Cardiac muscle cell (in vitro differentiated cells and primary cell): ENCODE measurements at regions not wholly inside any gene's neighbourhood (a gene's known extent, or its start where the extent isn't known, plus 50 kb on each side); places are given as distances from the start of the nearest gene placed in this dataset.
A peak's percentile ranks its signal among the peaks of the same experiment; 100 is the strongest.

Source experiments
- DNase-seq, 2 donors: peaks; one replicate each; pipeline versions ENCODE4 v3.0.0 to v3.0.0-alpha.2; 2010 to 2017; ENCODE audit warnings: low read depth in 1 of 2, low spot score in 1 of 2
- H3K27ac ChIP-seq: fragments of 200-600 bp; sonication (generic); 2 replicates; pipeline ENCODE4 v1.5.1; 2016
- H3K27me3 ChIP-seq: fragments of 200-600 bp; sonication (generic); 2 replicates; pipeline ENCODE4 v1.6.0; 2016; ENCODE audit warnings: control low read depth
- H3K36me3 ChIP-seq: fragments of 200-600 bp; sonication (generic); 2 replicates; pipeline ENCODE4 v1.5.1; 2016; ENCODE audit warnings: control low read depth
- H3K4me1 ChIP-seq: fragments of 200-600 bp; sonication (generic); 2 replicates; pipeline ENCODE4 v1.8.1; 2017; ENCODE audit warnings: low read depth, mild to moderate bottlenecking, mixed run types
- H3K4me3 ChIP-seq: fragments of 200-600 bp; sonication (generic); 2 replicates; pipeline ENCODE4 v1.5.1; 2016; ENCODE audit warnings: mild to moderate bottlenecking
- H3K9me3 ChIP-seq: fragments of 200-600 bp; sonication (generic); 2 replicates; pipeline ENCODE4 v1.5.1; 2017; ENCODE audit warnings: low read depth, mild to moderate bottlenecking, control low read depth
- TF ChIP-seq, protein P1 (sequence below): IDR thresholded peaks from 2 replicates; pipeline ENCODE4 v1.5.1; 2012; ENCODE audit warnings: low read depth, mild to moderate bottlenecking, low read length

- no peak overlapping the region for H3K4me3 ChIP-seq
- DNase-seq: peak in 1 of 2 donors; percentile 38
- TF ChIP-seq, protein P1, sequence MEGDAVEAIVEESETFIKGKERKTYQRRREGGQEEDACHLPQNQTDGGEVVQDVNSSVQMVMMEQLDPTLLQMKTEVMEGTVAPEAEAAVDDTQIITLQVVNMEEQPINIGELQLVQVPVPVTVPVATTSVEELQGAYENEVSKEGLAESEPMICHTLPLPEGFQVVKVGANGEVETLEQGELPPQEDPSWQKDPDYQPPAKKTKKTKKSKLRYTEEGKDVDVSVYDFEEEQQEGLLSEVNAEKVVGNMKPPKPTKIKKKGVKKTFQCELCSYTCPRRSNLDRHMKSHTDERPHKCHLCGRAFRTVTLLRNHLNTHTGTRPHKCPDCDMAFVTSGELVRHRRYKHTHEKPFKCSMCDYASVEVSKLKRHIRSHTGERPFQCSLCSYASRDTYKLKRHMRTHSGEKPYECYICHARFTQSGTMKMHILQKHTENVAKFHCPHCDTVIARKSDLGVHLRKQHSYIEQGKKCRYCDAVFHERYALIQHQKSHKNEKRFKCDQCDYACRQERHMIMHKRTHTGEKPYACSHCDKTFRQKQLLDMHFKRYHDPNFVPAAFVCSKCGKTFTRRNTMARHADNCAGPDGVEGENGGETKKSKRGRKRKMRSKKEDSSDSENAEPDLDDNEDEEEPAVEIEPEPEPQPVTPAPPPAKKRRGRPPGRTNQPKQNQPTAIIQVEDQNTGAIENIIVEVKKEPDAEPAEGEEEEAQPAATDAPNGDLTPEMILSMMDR: no peak
- H3K27me3 ChIP-seq: no peaks in the 10 kb centered on the region
- no peaks in the 10 kb centered on the region for H3K4me1 ChIP-seq
- H3K36me3 ChIP-seq: no peaks in the 10 kb centered on the region
- no peak overlapping the region for H3K27ac ChIP-seq
- H3K9me3 ChIP-seq: no peaks in the 10 kb centered on the region
Observed at GRCh38 chr2:111634050-111634794, 249.8 kb downstream of the ANAPC1 start.

DNA sequence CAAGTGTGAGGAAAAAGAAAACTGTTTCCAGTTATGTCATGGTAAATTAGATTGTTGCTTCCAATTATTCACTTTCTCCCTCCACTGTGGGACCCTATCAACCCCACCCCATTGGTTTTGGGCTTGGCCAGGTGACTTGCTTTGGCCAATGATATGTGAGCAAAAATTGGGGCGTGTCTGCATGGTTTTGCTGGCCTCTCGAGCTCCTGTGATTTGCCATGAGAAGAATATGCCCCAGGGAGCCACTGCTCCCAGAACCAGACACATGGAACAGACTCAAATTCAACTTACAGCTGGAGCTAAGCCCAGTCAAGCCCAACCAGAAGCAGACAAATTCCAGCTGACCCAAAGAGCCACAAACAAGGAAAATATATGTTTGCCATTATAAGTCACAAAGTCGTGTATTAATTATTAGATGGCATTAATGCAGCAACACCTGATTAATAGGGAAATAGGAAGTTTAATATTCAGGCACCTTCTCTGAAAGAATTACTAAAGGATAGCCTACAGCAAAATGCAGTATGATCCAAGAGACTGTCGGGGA is 248.9 kb downstream of the ANAPC1 start:
- TF ChIP-seq, protein P1: no peak
- Histone ChIP-seq H3K27me3 (no peaks in the 10 kb centered on the region), H3K27ac (no peak overlapping the region)

GRCh38 chr2:111636905-111637304 is 247.1 kb downstream of the ANAPC1 start:
- no peak for DNase-seq
- TF ChIP-seq, protein P1: no peak
- Histone ChIP-seq H3K4me1 (peaks cover 8% of the 10 kb centered on the region), H3K36me3 (no peaks in the 10 kb centered on the region), H3K9me3 (no peaks in the 10 kb centered on the region), H3K27ac (no peak overlapping the region), H3K27me3 (no peaks in the 10 kb centered on the region), H3K4me3 (no peak overlapping the region)

More for the DNA sequence above, 248.9 kb downstream of the ANAPC1 start:
- no peaks in the 10 kb centered on the region for H3K9me3 ChIP-seq
- DNase-seq: peak in 1 of 2 donors; percentile 70
- no peaks in the 10 kb centered on the region for H3K4me1 ChIP-seq
- no peak overlapping the region for H3K4me3 ChIP-seq
- H3K36me3 ChIP-seq: no peaks in the 10 kb centered on the region

DNA sequence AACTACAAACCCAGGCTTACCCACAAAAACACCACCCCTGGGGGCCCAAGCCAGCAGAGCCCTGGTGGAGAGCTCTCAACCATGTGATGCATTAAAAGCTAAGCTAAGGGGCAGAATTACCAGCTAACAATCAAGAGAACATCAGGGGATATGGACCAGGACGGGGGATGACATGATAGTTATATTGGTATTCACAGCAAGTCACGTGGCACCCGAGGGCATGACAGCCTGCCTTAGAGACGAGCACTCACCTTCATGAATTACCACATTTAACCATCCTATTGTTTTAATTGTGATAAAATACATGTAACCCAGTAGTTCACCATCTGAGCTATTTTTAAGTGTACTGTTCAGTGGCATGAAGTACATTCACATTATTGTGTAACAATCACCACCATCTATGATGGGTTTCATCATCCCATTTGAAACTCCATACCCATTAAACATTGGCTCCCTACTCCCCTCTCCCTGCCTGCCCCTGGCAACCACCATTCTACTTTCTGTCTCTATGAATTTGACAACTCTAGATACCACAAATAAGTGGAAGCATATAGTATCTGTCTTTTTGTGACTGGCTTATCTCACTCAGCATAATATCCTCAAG is 245.6 kb downstream of the ANAPC1 start:
- Histone ChIP-seq H3K27me3 (no peaks in the 10 kb centered on the region), H3K36me3 (no peaks in the 10 kb centered on the region), H3K4me3 (no peak overlapping the region), H3K27ac (no peak overlapping the region), H3K9me3 (no peaks in the 10 kb centered on the region), H3K4me1 (peaks cover 11% of the 10 kb centered on the region)
- TF ChIP-seq, protein P1: no peak
- no peak for DNase-seq

GRCh38 chr2:111640480-111640879 is 243.5 kb downstream of the ANAPC1 start:
- TF ChIP-seq, protein P1: no peak
- Histone ChIP-seq H3K4me3 (no peak overlapping the region), H3K27ac (no peak overlapping the region)

More at GRCh38 chr2:111640480-111640879, 243.5 kb downstream of the ANAPC1 start:
- Histone ChIP-seq H3K9me3 (no peaks in the 10 kb centered on the region), H3K36me3 (no peaks in the 10 kb centered on the region), H3K27me3 (no peaks in the 10 kb centered on the region), H3K4me1 (peaks cover 11% of the 10 kb centered on the region)
- peak in 1 of 2 donors; percentile 73 for DNase-seq
